Skeletal muscle satellite cell (primary cell): ENCODE measurements at regions not wholly inside any gene's neighbourhood (a gene's known extent, or its start where the extent isn't known, plus 50 kb on each side); places are given as distances from the start of the nearest gene placed in this dataset. TPM values are rescaled to one million over a fixed set of nuclear protein-coding genes. Genes with fewer than 3 reads are reported as not detected.
"Not testable (repeated sequence)": the region's sequence is repeated elsewhere in the genome, so short reads cannot be mapped to it uniquely, and the experiment has no call there.

Experiments
- H3K27me3 ChIP-seq: 2 replicates; pipeline ENCODE4 v1.7.0; 2013; ENCODE audit warnings: low read length; ENCODE audit not compliant: control insufficient read depth, insufficient read depth
- H3K36me3 ChIP-seq: 2 replicates; pipeline ENCODE4 v1.7.0; 2013; ENCODE audit warnings: mild to moderate bottlenecking, control low read depth, low read length; ENCODE audit not compliant: insufficient read depth
- H3K4me1 ChIP-seq: 2 replicates; pipeline ENCODE4 v1.7.0; 2013; ENCODE audit warnings: low read length; ENCODE audit not compliant: control insufficient read depth, insufficient read depth
- H3K4me2 ChIP-seq: 2 replicates; pipeline ENCODE4 v1.7.0; 2013; ENCODE audit warnings: mild to moderate bottlenecking, low read length
- H3K4me3 ChIP-seq: 2 replicates; pipeline ENCODE4 v1.7.0; 2013; ENCODE audit warnings: low read length
- H3K9ac ChIP-seq: 2 replicates; pipeline ENCODE4 v1.7.0; 2013; ENCODE audit warnings: mild to moderate bottlenecking, low read depth, low read length, moderate library complexity
- H3K9me3 ChIP-seq: replicated peaks from 2 replicates; pipeline ENCODE4 v1.7.0; 2013; ENCODE audit warnings: mild to moderate bottlenecking, control low read depth, low read length
- small RNA-seq: library from RNA; depleted of rRNA; stranded (forward); fragments of <200 nt; gene quantifications from one replicate; pipeline ENCODE3, GENCODE V24; 2012

GRCh38 chr11:34727228-34727737 is 106.4 kb downstream of the EHF start:
- no peaks in the 10 kb centered on the region for H3K36me3 ChIP-seq

GRCh38 chr11:34724973-34725372 is 104.1 kb downstream of the EHF start:
- Histone ChIP-seq H3K9me3 (no peaks in the 10 kb centered on the region), H3K4me1 (no peaks in the 10 kb centered on the region), H3K27me3 (peaks cover 42% of the 10 kb centered on the region), H3K4me3 (no peak overlapping the region), H3K9ac (no peak overlapping the region), H3K36me3 (no peaks in the 10 kb centered on the region), H3K4me2 (no peak overlapping the region)

More at GRCh38 chr11:34727228-34727737, 106.4 kb downstream of the EHF start:
- Histone ChIP-seq H3K4me2 (no peak overlapping the region), H3K4me3 (no peak overlapping the region), H3K27me3 (peaks cover 57% of the 10 kb centered on the region), H3K9me3 (no peaks in the 10 kb centered on the region), H3K9ac (no peak overlapping the region), H3K4me1 (no peaks in the 10 kb centered on the region)

- H3K27me3 ChIP-seq, result peaks cover 17% of the 10 kb centered on the region
- H3K4me3 ChIP-seq, result no peak overlapping the region
- no peaks in the 10 kb centered on the region for H3K36me3 ChIP-seq
- H3K4me2 ChIP-seq, result no peak overlapping the region
- H3K4me1 ChIP-seq, result no peaks in the 10 kb centered on the region
- no peak overlapping the region for H3K9ac ChIP-seq
- H3K9me3 ChIP-seq, result no peaks in the 10 kb centered on the region
These were observed 100.8 kb downstream of the EHF start for GRCh38 chr11:34721646-34722045.

- Histone ChIP-seq H3K4me2 (no peak overlapping the region), H3K36me3 (no peaks in the 10 kb centered on the region), H3K4me1 (no peaks in the 10 kb centered on the region), H3K9ac (no peak overlapping the region), H3K27me3 (peaks cover 23% of the 10 kb centered on the region), H3K9me3 (no peaks in the 10 kb centered on the region), H3K4me3 (no peak overlapping the region)
These were observed 98.5 kb downstream of the EHF start for GRCh38 chr11:34719303-34719848.

GRCh38 chr11:34713631-34714030 is 92.7 kb downstream of the EHF start:
- H3K36me3 ChIP-seq, H3K9ac ChIP-seq, H3K4me2 ChIP-seq, H3K4me3 ChIP-seq, H3K9me3 ChIP-seq, H3K4me1 ChIP-seq: not testable (repeated sequence)
- peaks cover 26% of the 10 kb centered on the region for H3K27me3 ChIP-seq

Small RNA genes lying in the stretch of these regions (small RNA-seq; reads per million reads assigned to genes)
- gene AL359999.1, result not detected
